Upper lobe of left lung (tissue), 4 donors: ENCODE measurements at regions not wholly inside any gene's neighbourhood (a gene's known extent, or its start where the extent isn't known, plus 50 kb on each side); places are given as distances from the start of the nearest gene placed in this dataset.

Experiments
- POLR2A ChIP-seq, 4 donors: fragments of 450-650 bp; IDR thresholded peaks; one replicate each; pipeline ENCODE4 v1.5.1; 2016 to 2017; ENCODE audit warnings: antibody characterized with exemption in 4 of 4, mild to moderate bottlenecking in 2 of 4
- POLR2AphosphoS5 ChIP-seq, 2 donors: sonication (generic); formaldehyde crosslinking; IDR thresholded peaks; one replicate each; pipeline ENCODE4 v1.5.1; 2017; ENCODE audit warnings: antibody characterized with exemption in 2 of 2
- TF ChIP-seq, protein P1 (sequence below), 6 experiments: fragments of 450-650 bp in 4 of 6; fragments of 200-600 bp in 2 of 6; sonication (generic) in 2 of 6; IDR thresholded peaks; one replicate each; pipeline ENCODE4 v1.5.1; 2016 to 2019; ENCODE audit warnings: antibody characterized with exemption in 6 of 6

DNA sequence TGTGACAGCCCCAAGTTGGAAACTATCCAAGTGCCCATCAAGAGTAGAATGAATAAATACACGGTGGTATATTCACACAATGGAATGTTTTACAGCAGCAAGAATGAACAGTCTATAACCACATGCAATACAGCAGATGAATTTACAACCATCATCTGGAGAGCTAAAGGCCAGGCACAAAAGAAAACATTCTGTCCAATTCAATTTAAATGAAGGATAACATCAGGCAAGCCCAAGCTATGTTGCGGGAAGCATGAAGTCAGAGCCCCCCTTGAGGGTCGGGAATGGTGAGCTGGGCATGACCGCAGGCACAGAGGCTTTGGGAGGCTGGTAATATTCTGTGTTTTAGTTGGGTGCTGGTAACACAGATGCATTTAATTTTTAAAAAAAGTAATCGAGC lies 76.0 kb downstream of the SYNE3 start:
- no peak for TF ChIP-seq POLR2A (IDR thresholded peaks at IDR 0.05)
- no peak for TF ChIP-seq POLR2AphosphoS5 (IDR thresholded peaks at IDR 0.05)
- TF ChIP-seq, protein P1, sequence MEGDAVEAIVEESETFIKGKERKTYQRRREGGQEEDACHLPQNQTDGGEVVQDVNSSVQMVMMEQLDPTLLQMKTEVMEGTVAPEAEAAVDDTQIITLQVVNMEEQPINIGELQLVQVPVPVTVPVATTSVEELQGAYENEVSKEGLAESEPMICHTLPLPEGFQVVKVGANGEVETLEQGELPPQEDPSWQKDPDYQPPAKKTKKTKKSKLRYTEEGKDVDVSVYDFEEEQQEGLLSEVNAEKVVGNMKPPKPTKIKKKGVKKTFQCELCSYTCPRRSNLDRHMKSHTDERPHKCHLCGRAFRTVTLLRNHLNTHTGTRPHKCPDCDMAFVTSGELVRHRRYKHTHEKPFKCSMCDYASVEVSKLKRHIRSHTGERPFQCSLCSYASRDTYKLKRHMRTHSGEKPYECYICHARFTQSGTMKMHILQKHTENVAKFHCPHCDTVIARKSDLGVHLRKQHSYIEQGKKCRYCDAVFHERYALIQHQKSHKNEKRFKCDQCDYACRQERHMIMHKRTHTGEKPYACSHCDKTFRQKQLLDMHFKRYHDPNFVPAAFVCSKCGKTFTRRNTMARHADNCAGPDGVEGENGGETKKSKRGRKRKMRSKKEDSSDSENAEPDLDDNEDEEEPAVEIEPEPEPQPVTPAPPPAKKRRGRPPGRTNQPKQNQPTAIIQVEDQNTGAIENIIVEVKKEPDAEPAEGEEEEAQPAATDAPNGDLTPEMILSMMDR (IDR thresholded peaks at IDR 0.05), result no peak
